ENCODE measurements at regions not wholly inside any gene's neighbourhood (a gene's known extent, or its start where the extent isn't known, plus 50 kb on each side); places are given as distances from the start of the nearest gene placed in this dataset.
A peak's percentile ranks its signal among the peaks of the same experiment; 100 is the strongest.
"Not testable (repeated sequence)": the region's sequence is repeated elsewhere in the genome, so short reads cannot be mapped to it uniquely, and the experiment has no call there.

DNA sequence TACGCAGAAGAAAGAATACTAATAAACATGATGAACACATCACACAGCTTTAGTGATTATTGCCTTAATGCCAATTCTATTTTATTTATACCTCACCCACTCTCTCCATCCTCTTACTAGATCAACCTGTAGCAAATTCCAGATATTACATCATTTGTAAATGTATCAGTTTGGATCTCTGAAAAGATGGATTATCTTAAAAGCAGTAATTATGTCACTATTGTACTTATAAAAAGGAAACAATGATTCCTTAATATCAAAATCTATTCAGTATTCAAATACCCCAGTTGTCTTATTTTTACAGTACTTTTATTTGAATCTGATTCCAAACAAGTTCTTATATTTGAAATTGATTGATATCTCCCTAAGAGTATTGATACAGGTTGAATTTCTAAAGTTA, 892.8 kb upstream of the MDGA2 start:
- Histone ChIP-seq H3K9ac (ENCODE audit: control insufficient read depth, extremely low read depth, insufficient read depth, low read length) (no peak overlapping the region), H3K4me2 (ENCODE audit: control insufficient read depth, extremely low read depth, insufficient read depth, low read depth, low read length) (no peak overlapping the region), H4K20me1 (ENCODE audit: control insufficient read depth, extremely low read depth, insufficient read depth, low read length) (no peaks in the 10 kb centered on the region), H3K79me2 (ENCODE audit: control insufficient read depth, insufficient read depth, low read length) (no peaks in the 10 kb centered on the region), H2AFZ (ENCODE audit: control insufficient read depth, low read length) (no peak overlapping the region), H3K4me3 (ENCODE audit: control insufficient read depth in 2 of 3, extremely low read depth in 1 of 3, insufficient read depth in 2 of 3, low read depth in 1 of 3, low read length in 3 of 3) (no peak overlapping the region), H3K36me3 (ENCODE audit: control insufficient read depth in 2 of 2, extremely low read depth in 1 of 2, insufficient read depth in 2 of 2, low read length in 2 of 2) (no peaks in the 10 kb centered on the region), H3K9me3 (ENCODE audit: control insufficient read depth, low read depth, low read length) (no peaks in the 10 kb centered on the region), H3K9me1 (ENCODE audit: control insufficient read depth, extremely low read depth, insufficient read depth, low read length) (no peaks in the 10 kb centered on the region), H3K4me1 (ENCODE audit: control insufficient read depth, extremely low read depth, insufficient read depth, low read length) (no peaks in the 10 kb centered on the region), H3K27ac (ENCODE audit: control insufficient read depth, insufficient read depth, low read length) (no peak overlapping the region), H3K27me3 (ENCODE audit: control insufficient read depth, extremely low read depth, insufficient read depth, low read length) (no peaks in the 10 kb centered on the region)
- no peak for DNase-seq (ENCODE audit: low read depth, low spot score)
- no peak for FAIRE-seq
- dilution Hi-C loops (cut with MboI; ENCODE audit: extremely low pct_ligation_motif_present, low sequenced_read_pairs): no loop called here
- TF ChIP-seq, protein P1, sequence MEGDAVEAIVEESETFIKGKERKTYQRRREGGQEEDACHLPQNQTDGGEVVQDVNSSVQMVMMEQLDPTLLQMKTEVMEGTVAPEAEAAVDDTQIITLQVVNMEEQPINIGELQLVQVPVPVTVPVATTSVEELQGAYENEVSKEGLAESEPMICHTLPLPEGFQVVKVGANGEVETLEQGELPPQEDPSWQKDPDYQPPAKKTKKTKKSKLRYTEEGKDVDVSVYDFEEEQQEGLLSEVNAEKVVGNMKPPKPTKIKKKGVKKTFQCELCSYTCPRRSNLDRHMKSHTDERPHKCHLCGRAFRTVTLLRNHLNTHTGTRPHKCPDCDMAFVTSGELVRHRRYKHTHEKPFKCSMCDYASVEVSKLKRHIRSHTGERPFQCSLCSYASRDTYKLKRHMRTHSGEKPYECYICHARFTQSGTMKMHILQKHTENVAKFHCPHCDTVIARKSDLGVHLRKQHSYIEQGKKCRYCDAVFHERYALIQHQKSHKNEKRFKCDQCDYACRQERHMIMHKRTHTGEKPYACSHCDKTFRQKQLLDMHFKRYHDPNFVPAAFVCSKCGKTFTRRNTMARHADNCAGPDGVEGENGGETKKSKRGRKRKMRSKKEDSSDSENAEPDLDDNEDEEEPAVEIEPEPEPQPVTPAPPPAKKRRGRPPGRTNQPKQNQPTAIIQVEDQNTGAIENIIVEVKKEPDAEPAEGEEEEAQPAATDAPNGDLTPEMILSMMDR (optimal IDR thresholded peaks at IDR 0.05 in 1 of 3, IDR thresholded peaks at IDR 0.05 in 1 of 3, conservative IDR thresholded peaks at IDR 0.05 in 1 of 3; ENCODE audit: extremely low read depth in 1 of 3, insufficient read depth in 2 of 3, low read length in 3 of 3): no peak
- no peak for TF ChIP-seq EZH2 (IDR thresholded peaks at IDR 0.05; ENCODE audit: low read length)

DNA sequence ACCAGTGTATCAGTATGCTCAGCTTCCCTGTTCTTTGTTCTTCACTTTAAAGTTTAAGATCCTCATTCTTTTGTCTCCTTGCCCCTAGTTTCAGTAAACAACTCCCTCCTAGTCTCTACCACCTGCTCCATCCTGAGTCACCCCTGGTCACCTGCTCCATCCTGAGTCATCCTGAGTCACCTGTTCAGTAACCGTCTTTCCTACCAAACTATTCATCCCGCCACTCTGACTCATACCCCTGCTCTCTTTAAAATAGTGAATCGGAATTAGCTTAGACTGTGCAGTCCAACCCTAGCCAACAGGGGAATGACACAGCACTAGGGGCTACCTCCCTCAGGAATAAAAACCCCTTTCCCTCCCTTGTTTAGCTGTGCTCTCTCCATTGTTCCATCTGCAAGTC, 888.1 kb upstream of the MDGA2 start:
- dilution Hi-C loops (cut with MboI; ENCODE audit: extremely low pct_ligation_motif_present, low sequenced_read_pairs): no loop called here
- no peak overlapping the region for H3K9ac ChIP-seq (ENCODE audit: control insufficient read depth, extremely low read depth, insufficient read depth, low read length)
- H3K4me3 ChIP-seq (ENCODE audit: control insufficient read depth in 2 of 3, extremely low read depth in 1 of 3, insufficient read depth in 2 of 3, low read depth in 1 of 3, low read length in 3 of 3): no peak overlapping the region
- no peaks in the 10 kb centered on the region for H3K4me1 ChIP-seq (ENCODE audit: control insufficient read depth, extremely low read depth, insufficient read depth, low read length)
- no peaks in the 10 kb centered on the region for H3K27me3 ChIP-seq (ENCODE audit: control insufficient read depth, extremely low read depth, insufficient read depth, low read length)
- H3K27ac ChIP-seq (ENCODE audit: control insufficient read depth, insufficient read depth, low read length): peak overlapping the region; percentile 24
- FAIRE-seq (no peak), DNase-seq (ENCODE audit: low read depth, low spot score) (peak; percentile 9)
- no peaks in the 10 kb centered on the region for H3K9me3 ChIP-seq (ENCODE audit: control insufficient read depth, low read depth, low read length)
- H3K36me3 ChIP-seq (ENCODE audit: control insufficient read depth in 2 of 2, extremely low read depth in 1 of 2, insufficient read depth in 2 of 2, low read length in 2 of 2): no peaks in the 10 kb centered on the region
- H2AFZ ChIP-seq (ENCODE audit: control insufficient read depth, low read length): no peak overlapping the region
- no peaks in the 10 kb centered on the region for H4K20me1 ChIP-seq (ENCODE audit: control insufficient read depth, extremely low read depth, insufficient read depth, low read length)
- H3K4me2 ChIP-seq (ENCODE audit: control insufficient read depth, extremely low read depth, insufficient read depth, low read depth, low read length): no peak overlapping the region
- TF ChIP-seq EZH2 (IDR thresholded peaks at IDR 0.05; ENCODE audit: low read length): no peak
- TF ChIP-seq, protein P1 (optimal IDR thresholded peaks at IDR 0.05 in 1 of 3, IDR thresholded peaks at IDR 0.05 in 1 of 3, conservative IDR thresholded peaks at IDR 0.05 in 1 of 3; ENCODE audit: extremely low read depth in 1 of 3, insufficient read depth in 2 of 3, low read length in 3 of 3): no peak
- H3K9me1 ChIP-seq (ENCODE audit: control insufficient read depth, extremely low read depth, insufficient read depth, low read length): no peaks in the 10 kb centered on the region
- no peaks in the 10 kb centered on the region for H3K79me2 ChIP-seq (ENCODE audit: control insufficient read depth, insufficient read depth, low read length)

DNA sequence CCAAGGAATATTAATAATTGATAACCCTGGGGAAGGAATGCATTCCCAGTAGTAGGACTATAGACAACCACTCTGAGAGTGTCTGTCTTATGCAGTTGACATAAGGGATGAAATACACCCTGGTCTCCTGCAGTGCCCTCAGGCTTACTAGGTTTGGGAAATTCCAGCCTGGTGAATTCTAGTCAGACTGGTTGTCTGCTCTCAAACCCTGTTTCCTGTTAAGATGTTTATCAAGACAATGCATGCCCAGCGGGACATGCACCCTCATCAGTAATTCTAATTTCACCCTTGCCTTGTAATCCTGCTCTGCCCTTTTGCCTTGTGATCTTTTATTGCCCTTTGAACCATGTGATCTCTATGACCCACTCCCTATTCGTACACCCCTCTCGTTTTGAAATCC, 886.0 kb upstream of the MDGA2 start:
- H3K9me3 ChIP-seq (ENCODE audit: control insufficient read depth, low read depth, low read length); H3K4me2 ChIP-seq (ENCODE audit: control insufficient read depth, extremely low read depth, insufficient read depth, low read depth, low read length); H4K20me1 ChIP-seq (ENCODE audit: control insufficient read depth, extremely low read depth, insufficient read depth, low read length); H3K9me1 ChIP-seq (ENCODE audit: control insufficient read depth, extremely low read depth, insufficient read depth, low read length); H3K4me3 ChIP-seq (ENCODE audit: control insufficient read depth in 2 of 3, extremely low read depth in 1 of 3, insufficient read depth in 2 of 3, low read depth in 1 of 3, low read length in 3 of 3); H2AFZ ChIP-seq (ENCODE audit: control insufficient read depth, low read length); H3K79me2 ChIP-seq (ENCODE audit: control insufficient read depth, insufficient read depth, low read length); H3K36me3 ChIP-seq (ENCODE audit: control insufficient read depth in 2 of 2, extremely low read depth in 1 of 2, insufficient read depth in 2 of 2, low read length in 2 of 2); H3K27ac ChIP-seq (ENCODE audit: control insufficient read depth, insufficient read depth, low read length); FAIRE-seq; dilution Hi-C loops (cut with MboI; ENCODE audit: extremely low pct_ligation_motif_present, low sequenced_read_pairs); H3K4me1 ChIP-seq (ENCODE audit: control insufficient read depth, extremely low read depth, insufficient read depth, low read length); DNase-seq (ENCODE audit: low read depth, low spot score); H3K9ac ChIP-seq (ENCODE audit: control insufficient read depth, extremely low read depth, insufficient read depth, low read length); H3K27me3 ChIP-seq (ENCODE audit: control insufficient read depth, extremely low read depth, insufficient read depth, low read length): not testable (repeated sequence)
